HEK293T (cell line): ENCODE measurements at regions not wholly inside any gene's neighbourhood (a gene's known extent, or its start where the extent isn't known, plus 50 kb on each side); places are given as distances from the start of the nearest gene placed in this dataset.

Experiments used
- ARNT ChIP-seq: fragments of 450-650 bp; IDR thresholded peaks from 2 replicates; pipeline ENCODE4 v1.6.1; 2017; ENCODE audit warnings: mild to moderate bottlenecking
- BHLHE40 ChIP-seq: fragments of 450-650 bp; IDR thresholded peaks from 2 replicates; pipeline ENCODE4 v1.6.1; 2016; ENCODE audit warnings: mild to moderate bottlenecking, moderate library complexity, borderline replicate concordance
- ELF4 ChIP-seq: fragments of 450-650 bp; IDR thresholded peaks from 2 replicates; pipeline ENCODE4 v1.6.1; 2017; ENCODE audit warnings: antibody characterized with exemption
- FOXK2 ChIP-seq: fragments of 450-650 bp; IDR thresholded peaks from 2 replicates; pipeline ENCODE4 v1.6.1; 2016; ENCODE audit warnings: mild to moderate bottlenecking
- FOXM1 ChIP-seq: fragments of 450-650 bp; IDR thresholded peaks from 2 replicates; pipeline ENCODE4 v1.6.1; 2017; ENCODE audit warnings: mild to moderate bottlenecking, borderline replicate concordance
- HDGF ChIP-seq: fragments of 450-650 bp; IDR thresholded peaks from 2 replicates; pipeline ENCODE4 v1.6.1; 2017; ENCODE audit warnings: antibody characterized with exemption, borderline replicate concordance
- L3MBTL2 ChIP-seq: fragments of 450-650 bp; conservative IDR thresholded peaks from 2 replicates; pipeline ENCODE4 v1.6.1; 2016; ENCODE audit warnings: mild to moderate bottlenecking
- NFRKB ChIP-seq: fragments of 450-650 bp; IDR thresholded peaks from 2 replicates; pipeline ENCODE4 v1.6.1; 2016; ENCODE audit warnings: mild to moderate bottlenecking, moderate library complexity
- PKNOX1 ChIP-seq: fragments of 450-650 bp; IDR thresholded peaks from 2 replicates; pipeline ENCODE4 v1.6.1; 2016
- SP1 ChIP-seq: fragments of 450-650 bp; IDR thresholded peaks from 2 replicates; pipeline ENCODE4 v1.6.1; 2017
- SUZ12 ChIP-seq: fragments of 450-650 bp; IDR thresholded peaks from 2 replicates; pipeline ENCODE4 v1.6.1; 2016; ENCODE audit warnings: mild to moderate bottlenecking
- TARDBP ChIP-seq: fragments of 450-650 bp; IDR thresholded peaks from 2 replicates; pipeline ENCODE4 v1.6.1; 2016
- ZNF384 ChIP-seq: fragments of 450-650 bp; IDR thresholded peaks from 2 replicates; pipeline ENCODE4 v1.6.1; 2016

- no peak for TF ChIP-seq BHLHE40
- no peak for TF ChIP-seq HDGF
- TF ChIP-seq TARDBP, result no peak
- TF ChIP-seq FOXK2, result no peak
- no peak for TF ChIP-seq SP1
- no peak for TF ChIP-seq ELF4
- TF ChIP-seq ZNF384, result no peak
- TF ChIP-seq FOXM1, result no peak
- TF ChIP-seq SUZ12, result no peak
- no peak for TF ChIP-seq ARNT
- no peak for TF ChIP-seq NFRKB
- TF ChIP-seq L3MBTL2, result no peak
- no peak for TF ChIP-seq PKNOX1
Measured at GRCh38 chr1:168484083-168484482, 59.7 kb downstream of the XCL2 start.
